Keratinocyte (primary cell): ENCODE measurements at regions not wholly inside any gene's neighbourhood (a gene's known extent, or its start where the extent isn't known, plus 50 kb on each side); places are given as distances from the start of the nearest gene placed in this dataset.

ENCODE experiments used
- DNase-seq: peaks from one replicate; pipeline ENCODE4 v3.0.0-alpha.2; 2011; ENCODE audit warnings: low read depth, missing footprints, low spot score
- FAIRE-seq: peaks from 2 replicates; lab custom pipeline; 2011; peaks lifted over from hg19 to GRCh38; lab: Jason Lieb, UNC
- H2AFZ ChIP-seq: 2 replicates; pipeline ENCODE4 v1.6.0; 2012; ENCODE audit warnings: low read length, control low read depth, inconsistent platforms; ENCODE audit not compliant: control insufficient read depth
- H3K27ac ChIP-seq: 2 replicates; pipeline ENCODE4 v1.5.1; 2011; ENCODE audit warnings: low read length; ENCODE audit not compliant: control insufficient read depth, insufficient read depth
- H3K27me3 ChIP-seq: 3 replicates; pipeline ENCODE4 v1.6.0; 2011; ENCODE audit warnings: low read length; ENCODE audit not compliant: control insufficient read depth, insufficient read depth; ENCODE audit errors: extremely low read depth
- H3K36me3 ChIP-seq, 2 experiments: 2 replicates in 1 of 2; 3 replicates in 1 of 2; pipeline ENCODE4 v1.5.1; 2011; ENCODE audit warnings: low read length in 2 of 2, mild to moderate bottlenecking in 1 of 2; ENCODE audit not compliant: control insufficient read depth in 2 of 2, insufficient read depth in 2 of 2; ENCODE audit errors: extremely low read depth in 1 of 2
- H3K4me1 ChIP-seq: 3 replicates; pipeline ENCODE4 v1.5.1; 2011; ENCODE audit warnings: low read length; ENCODE audit not compliant: control insufficient read depth, insufficient read depth; ENCODE audit errors: extremely low read depth
- H3K4me2 ChIP-seq: 3 replicates; pipeline ENCODE4 v1.6.0; 2011; ENCODE audit warnings: low read depth, low read length; ENCODE audit not compliant: control insufficient read depth, insufficient read depth; ENCODE audit errors: extremely low read depth
- H3K4me3 ChIP-seq, 3 experiments: fragments of 200-600 bp in 1 of 3; sonication (generic) in 1 of 3; 2 replicates in 2 of 3; 3 replicates in 1 of 3; pipeline ENCODE4 v1.5.1; 2011 to 2016; ENCODE audit warnings: low read length in 3 of 3, mild to moderate bottlenecking in 3 of 3, control low read depth in 2 of 3, inconsistent platforms in 1 of 3, low read depth in 1 of 3, mixed read lengths in 1 of 3, mixed run types in 1 of 3, moderate library complexity in 1 of 3; ENCODE audit not compliant: control insufficient read depth in 2 of 3, insufficient read depth in 2 of 3; ENCODE audit errors: extremely low read depth in 1 of 3
- H3K79me2 ChIP-seq: 2 replicates; pipeline ENCODE4 v1.6.0; 2012; ENCODE audit warnings: low read length; ENCODE audit not compliant: control insufficient read depth, insufficient read depth
- H3K9ac ChIP-seq: 3 replicates; pipeline ENCODE4 v1.6.0; 2011; ENCODE audit warnings: low read length; ENCODE audit not compliant: control insufficient read depth, insufficient read depth; ENCODE audit errors: extremely low read depth
- H3K9me1 ChIP-seq: 3 replicates; pipeline ENCODE4 v1.6.0; 2011; ENCODE audit warnings: low read length; ENCODE audit not compliant: control insufficient read depth, insufficient read depth; ENCODE audit errors: extremely low read depth
- H3K9me3 ChIP-seq: 2 replicates; pipeline ENCODE4 v1.5.1; 2012; ENCODE audit warnings: low read depth, low read length; ENCODE audit not compliant: control insufficient read depth
- H4K20me1 ChIP-seq: 3 replicates; pipeline ENCODE4 v1.6.0; 2011; ENCODE audit warnings: low read length; ENCODE audit not compliant: control insufficient read depth, insufficient read depth; ENCODE audit errors: extremely low read depth
- CTCF ChIP-seq, 3 experiments: IDR thresholded peaks in 1 of 3; conservative IDR thresholded peaks in 1 of 3; optimal IDR thresholded peaks in 1 of 3; 2 replicates in 2 of 3; 3 replicates in 1 of 3; pipeline versions ENCODE3 to v1.5.1; 2011; ENCODE audit warnings: low read length in 3 of 3, mild to moderate bottlenecking in 3 of 3, moderate library complexity in 2 of 3, control low read depth in 1 of 3, inconsistent platforms in 1 of 3; ENCODE audit not compliant: insufficient read depth in 2 of 3; ENCODE audit errors: extremely low read depth in 1 of 3
- EZH2 ChIP-seq: IDR thresholded peaks from one replicate; pipeline ENCODE4 v1.6.1; 2012; ENCODE audit warnings: inconsistent platforms, mild to moderate bottlenecking, low read length, moderate library complexity
- dilution Hi-C: fragments of 300-500 bp; cut with MboI; formaldehyde crosslinking; loops from one replicate; pipeline ENCODE4 v1.7.0; 2020; ENCODE audit warnings: low sequenced_read_pairs; ENCODE audit not compliant: extremely low pct_ligation_motif_present

- H3K4me2 ChIP-seq = no peak overlapping the region
- TF ChIP-seq CTCF (optimal IDR thresholded peaks at IDR 0.05 in 1 of 3, IDR thresholded peaks at IDR 0.05 in 1 of 3, conservative IDR thresholded peaks at IDR 0.05 in 1 of 3; ENCODE audit: extremely low read depth in 1 of 3, insufficient read depth in 2 of 3, low read length in 3 of 3) = no peak
- no peak for TF ChIP-seq EZH2
- DNase-seq (no peak), FAIRE-seq (no peak)
- H3K9ac ChIP-seq = no peak overlapping the region
- no peaks in the 10 kb centered on the region for H3K27me3 ChIP-seq
- H2AFZ ChIP-seq = no peak overlapping the region
- no peaks in the 10 kb centered on the region for H3K79me2 ChIP-seq
- no peaks in the 10 kb centered on the region for H4K20me1 ChIP-seq
- H3K9me3 ChIP-seq = no peaks in the 10 kb centered on the region
- H3K36me3 ChIP-seq = no peaks in the 10 kb centered on the region
- H3K27ac ChIP-seq = no peak overlapping the region
- no peaks in the 10 kb centered on the region for H3K9me1 ChIP-seq
- dilution Hi-C loops = no loop called here
- H3K4me1 ChIP-seq = peaks cover 15% of the 10 kb centered on the region
- H3K4me3 ChIP-seq = no peak overlapping the region
Observed at GRCh38 chr20:48126227-48126740, 341.0 kb upstream of the SULF2 start.

- dilution Hi-C loops = no loop called here
- TF ChIP-seq EZH2 (no peak), CTCF (optimal IDR thresholded peaks at IDR 0.05 in 1 of 3, IDR thresholded peaks at IDR 0.05 in 1 of 3, conservative IDR thresholded peaks at IDR 0.05 in 1 of 3; ENCODE audit: extremely low read depth in 1 of 3, insufficient read depth in 2 of 3, low read length in 3 of 3) (no peak)
- no peaks in the 10 kb centered on the region for H3K79me2 ChIP-seq
- H3K9me3 ChIP-seq = no peaks in the 10 kb centered on the region
- H4K20me1 ChIP-seq = no peaks in the 10 kb centered on the region
- FAIRE-seq (no peak), DNase-seq (no peak)
- no peaks in the 10 kb centered on the region for H3K27me3 ChIP-seq
- H3K4me1 ChIP-seq = peaks cover 15% of the 10 kb centered on the region
- H3K27ac ChIP-seq = no peak overlapping the region
- no peak overlapping the region for H3K4me3 ChIP-seq
- no peak overlapping the region for H2AFZ ChIP-seq
- no peaks in the 10 kb centered on the region for H3K36me3 ChIP-seq
- H3K9ac ChIP-seq = no peak overlapping the region
- no peak overlapping the region for H3K4me2 ChIP-seq
- no peaks in the 10 kb centered on the region for H3K9me1 ChIP-seq
Observed at GRCh38 chr20:48124960-48125359, 339.7 kb upstream of the SULF2 start.
